Stimulated activated CD8-positive, alpha-beta memory T cell treated with anti-CD3 and anti-CD28 coated beads, Interleukin-7, amount 100 ng/mL, for 1 hour (primary cell): ENCODE measurements at regions not wholly inside any gene's neighbourhood (a gene's known extent, or its start where the extent isn't known, plus 50 kb on each side); places are given as distances from the start of the nearest gene placed in this dataset.

Experiments
- DNase-seq, 2 donors: peaks; one replicate each; pipeline ENCODE4 v3.0.0-alpha.2; 2020; ENCODE audit warnings: low read depth in 2 of 2

DNA sequence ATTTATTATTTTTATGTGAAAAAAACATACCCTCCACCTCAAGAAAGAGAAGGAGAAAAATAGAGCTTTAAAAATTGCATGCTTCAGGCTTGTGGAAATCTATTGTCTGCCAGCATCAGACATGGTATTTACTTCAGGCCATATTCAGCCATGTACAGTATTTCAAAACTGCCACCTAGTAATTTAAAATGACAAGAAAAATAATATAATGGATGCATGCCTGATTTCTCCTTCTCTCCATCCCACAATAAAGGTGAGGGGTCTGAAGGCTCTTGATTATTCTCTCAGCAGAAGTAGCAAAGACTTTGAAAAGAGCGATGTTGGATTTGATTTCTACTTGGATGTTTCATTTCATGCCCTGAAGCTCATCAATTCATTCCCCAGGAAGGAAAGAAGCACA, 250.7 kb downstream of the TBC1D4 start:
- DNase-seq: no peak

DNA sequence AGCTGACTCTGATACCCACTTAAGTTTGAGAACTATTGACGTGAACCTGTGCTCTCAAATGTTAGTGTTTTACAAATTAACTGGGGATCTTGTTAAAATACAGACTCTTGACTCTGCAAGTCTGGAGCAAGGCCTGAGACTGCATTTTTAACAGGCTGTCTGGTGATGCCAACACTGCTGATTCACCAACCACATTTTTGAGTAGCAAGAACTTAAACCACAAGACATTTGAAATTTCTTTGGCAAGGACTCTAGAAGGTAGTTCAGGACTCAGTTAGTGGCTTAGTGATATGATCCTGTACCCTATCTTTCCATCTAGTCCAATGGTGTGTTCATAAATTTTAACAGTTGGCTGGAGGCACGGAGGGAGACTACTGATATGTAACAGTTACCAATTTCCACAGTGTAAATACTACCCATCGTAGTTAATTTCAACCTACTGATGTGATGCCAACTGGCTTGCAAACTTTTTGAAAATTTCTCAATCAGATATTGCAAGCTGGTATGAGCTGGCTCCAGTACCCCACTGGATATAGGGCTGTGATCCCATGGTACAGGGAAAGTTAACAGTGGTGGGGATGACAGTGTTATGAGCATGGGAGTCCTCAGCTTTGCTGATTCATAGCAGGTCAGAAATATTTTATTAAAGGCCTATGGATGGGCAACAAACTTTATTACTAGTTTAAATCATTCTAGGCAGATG, 255.1 kb downstream of the TBC1D4 start:
- no peak for DNase-seq

DNA sequence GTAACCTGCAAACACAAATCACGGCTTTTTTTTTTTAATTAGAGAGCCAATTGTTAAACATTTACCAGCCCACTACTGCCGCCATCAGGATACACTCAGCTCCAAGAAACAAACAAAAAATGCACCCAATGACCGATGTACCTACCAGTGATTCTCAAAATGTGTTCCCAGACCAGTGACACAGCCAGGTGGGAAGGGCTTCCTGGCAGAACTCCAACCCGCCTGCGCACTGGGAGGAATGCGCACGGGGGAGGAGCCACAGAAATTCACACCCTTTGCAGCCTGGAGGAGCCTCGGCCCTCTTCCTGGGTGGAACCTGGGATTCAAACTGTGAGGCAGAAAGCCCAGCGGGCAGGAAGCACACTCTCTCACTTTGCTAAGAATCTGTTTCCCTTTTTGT, 255.9 kb downstream of the TBC1D4 start:
- DNase-seq: no peak

DNA sequence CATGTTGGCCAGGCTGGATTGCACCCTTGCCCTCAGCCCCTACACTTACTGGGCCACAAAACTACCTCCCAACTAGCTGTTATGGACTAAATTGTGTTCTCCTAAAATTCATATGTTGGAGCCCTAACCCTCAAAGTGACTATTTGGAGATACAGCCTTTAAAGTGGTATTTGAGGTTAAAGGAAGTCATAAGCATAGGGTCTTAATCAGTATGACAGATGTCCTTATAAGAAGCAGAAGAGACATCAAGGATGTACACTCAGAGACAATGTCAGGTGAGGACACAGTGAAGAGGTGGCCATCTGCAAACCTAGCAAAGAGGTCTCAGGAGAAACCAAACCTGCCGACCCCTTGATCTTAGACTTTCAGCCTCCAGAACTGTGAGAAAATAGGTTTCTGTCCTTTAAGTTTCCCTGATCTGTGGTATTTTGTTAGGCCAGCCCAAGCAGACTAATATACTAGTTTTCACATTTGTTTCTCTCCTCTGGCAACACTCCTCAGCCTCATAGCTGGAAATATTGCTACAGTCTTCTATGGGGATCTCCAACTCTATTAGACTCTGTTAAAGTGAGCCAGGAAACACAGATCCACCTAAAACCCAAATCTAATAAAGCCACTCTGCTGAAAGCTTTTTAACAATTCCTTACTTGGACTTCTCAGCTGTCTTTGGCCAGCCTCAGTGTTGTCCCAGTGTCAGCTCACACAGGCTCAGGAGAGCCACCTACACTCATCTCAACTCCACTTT, 256.5 kb downstream of the TBC1D4 start:
- DNase-seq: no peak

DNA sequence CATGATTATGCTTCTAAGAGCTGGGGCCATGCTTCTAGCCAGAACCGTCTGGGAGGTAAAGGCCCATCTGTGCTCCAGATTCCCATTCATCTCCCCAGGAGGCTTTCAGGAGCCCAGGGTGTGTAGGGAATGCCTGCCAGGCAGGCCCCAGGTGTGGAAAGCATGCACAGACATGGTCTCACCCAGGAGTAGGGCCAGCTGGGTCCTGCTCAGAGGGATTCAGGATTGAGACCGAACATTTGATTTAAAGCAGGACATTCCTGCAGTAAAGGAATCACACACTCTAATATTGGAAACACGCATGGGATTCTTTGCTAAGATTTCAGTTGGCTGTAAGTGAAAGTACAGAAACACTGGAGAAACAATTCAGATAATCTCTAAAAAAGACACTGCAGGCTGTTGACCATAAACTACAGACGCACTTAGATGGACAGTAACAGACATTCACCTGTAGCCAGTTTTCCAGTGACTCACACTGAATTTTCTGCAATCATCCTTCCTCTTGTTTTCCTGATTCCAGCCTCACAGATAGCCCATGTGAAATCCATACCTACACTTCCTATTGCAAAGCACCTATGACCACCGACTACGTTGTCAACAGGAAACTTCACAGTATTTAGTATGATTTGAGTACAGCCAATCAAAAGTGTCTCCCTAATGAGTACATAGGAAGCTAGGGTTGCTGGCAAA, 257.8 kb downstream of the TBC1D4 start:
- no peak for DNase-seq

DNA sequence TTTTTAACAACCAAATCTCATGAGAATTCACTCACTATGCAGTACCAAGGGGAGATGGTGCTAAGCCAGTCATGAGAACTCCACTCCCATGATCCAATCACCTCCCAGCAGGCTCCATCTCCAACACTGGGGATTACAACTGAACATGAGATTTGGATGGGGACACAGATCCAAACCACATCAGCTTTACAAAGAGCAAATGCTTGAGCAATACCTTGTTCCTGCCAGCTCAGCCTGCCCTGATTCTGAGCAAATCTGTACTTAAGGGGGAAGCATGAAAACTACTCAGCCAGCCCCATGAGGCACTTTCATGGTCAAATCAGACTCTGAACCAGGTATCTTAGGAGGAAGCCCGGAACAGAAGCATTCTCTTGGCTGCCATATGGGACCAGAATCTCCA, 259.9 kb downstream of the TBC1D4 start:
- no peak for DNase-seq

DNA sequence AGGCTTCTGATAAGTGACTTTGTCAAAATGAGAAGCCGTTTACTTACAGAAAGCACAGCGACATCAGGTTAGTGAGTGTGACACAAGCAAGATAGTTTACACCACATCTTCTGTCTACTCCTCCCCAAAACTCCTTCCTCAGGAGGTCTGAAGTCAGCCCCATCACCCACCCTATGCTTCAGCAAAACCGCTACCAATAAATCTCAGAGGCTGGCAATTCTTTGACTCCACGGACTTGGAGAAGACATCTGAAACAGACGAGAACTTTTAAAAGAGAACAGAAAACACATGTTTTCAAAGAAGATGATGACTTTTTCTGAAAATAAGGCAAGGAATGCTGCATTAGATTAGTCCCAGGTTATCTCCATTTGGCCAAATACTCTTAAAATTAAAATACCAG, 261.1 kb downstream of the TBC1D4 start:
- no peak for DNase-seq

DNA sequence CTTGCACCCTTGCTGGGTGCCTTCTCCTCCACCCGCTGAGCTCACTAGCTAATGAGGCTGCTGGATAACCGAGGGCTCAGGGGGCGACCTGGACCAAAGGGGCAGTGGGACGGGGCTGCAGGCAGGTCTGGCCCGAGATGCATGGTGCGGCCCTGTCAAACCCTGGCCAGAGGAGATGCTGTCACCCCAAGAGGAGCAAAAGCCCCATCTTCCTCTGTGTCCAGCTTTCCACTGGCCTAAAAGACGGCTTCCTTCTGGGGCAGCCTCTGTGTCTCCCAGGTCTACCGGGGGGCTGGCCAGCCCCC, 261.8 kb downstream of the TBC1D4 start:
- DNase-seq: no peak

DNA sequence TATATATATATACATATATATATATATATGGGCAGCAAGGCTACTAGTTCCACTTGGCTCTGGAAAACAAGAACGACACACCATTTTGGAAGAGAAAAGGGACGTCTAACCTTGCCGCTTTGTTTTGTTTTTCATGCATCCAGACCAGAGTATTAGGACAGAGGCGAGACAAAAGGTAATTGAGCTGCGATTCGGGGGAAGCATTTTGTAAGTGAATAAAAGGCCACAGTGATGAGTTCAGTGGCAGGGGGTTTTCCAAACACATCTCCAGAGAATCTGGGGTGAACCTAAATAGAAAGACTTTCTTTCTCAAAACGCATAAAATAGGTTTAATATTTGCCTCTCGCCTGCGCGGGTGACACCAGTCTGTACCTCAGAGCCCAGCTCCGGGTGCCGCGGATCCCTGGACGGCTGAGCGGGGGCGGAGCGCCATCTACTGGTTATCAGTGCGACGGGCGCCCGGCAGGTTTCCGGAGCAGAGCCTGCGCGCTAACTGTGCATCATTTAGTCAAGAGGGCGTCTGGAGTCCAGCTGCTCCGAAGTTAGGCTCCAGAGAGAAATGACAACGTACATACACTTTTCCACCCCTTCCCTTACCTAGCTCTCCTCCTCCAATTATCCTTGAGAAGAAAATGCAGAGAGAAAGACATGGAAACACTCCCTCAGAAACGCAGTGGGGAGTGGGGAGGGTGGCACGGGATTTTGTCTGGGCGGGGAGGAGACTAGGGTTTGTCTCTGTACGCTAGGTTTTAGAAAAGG, 262.3 kb downstream of the TBC1D4 start:
- peak; percentile 64 to 77 for DNase-seq

DNA sequence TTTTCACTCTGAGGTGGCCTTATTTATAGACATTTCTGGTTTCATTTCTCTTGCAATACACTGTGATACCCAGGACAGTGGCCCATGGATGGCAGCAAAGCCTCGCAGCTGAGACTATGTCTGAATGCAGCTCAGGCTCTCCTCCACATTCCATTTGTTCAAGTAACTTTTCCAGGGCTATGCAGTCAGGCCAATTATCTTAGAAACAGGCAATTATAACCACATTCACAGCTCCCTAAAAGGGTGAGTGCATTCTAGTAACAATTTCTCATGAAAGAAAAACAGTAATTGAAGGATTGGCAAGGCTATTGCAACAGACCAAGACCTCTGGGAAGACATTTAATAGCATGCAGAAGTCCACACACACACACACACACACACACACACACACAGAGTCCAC, 264.0 kb downstream of the TBC1D4 start:
- no peak for DNase-seq

DNA sequence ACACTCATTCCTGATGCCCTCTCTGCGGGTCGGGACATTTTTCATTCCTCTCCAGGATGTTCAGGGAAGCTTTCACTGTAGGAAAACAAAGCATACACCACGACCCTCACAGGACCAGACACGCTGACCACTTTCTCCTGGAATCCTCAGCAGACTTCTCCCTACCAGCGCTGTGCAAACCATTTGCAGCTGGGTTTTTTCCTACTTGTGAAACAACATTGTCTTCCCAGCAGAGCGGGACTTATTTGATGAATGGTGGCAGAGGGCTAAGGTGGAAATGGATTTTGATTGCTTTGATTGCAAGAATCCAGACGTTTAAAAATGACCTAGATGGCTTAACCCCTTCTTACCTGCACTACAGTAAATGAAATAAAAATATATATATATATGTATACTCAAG, 265.9 kb downstream of the TBC1D4 start:
- no peak for DNase-seq

DNA sequence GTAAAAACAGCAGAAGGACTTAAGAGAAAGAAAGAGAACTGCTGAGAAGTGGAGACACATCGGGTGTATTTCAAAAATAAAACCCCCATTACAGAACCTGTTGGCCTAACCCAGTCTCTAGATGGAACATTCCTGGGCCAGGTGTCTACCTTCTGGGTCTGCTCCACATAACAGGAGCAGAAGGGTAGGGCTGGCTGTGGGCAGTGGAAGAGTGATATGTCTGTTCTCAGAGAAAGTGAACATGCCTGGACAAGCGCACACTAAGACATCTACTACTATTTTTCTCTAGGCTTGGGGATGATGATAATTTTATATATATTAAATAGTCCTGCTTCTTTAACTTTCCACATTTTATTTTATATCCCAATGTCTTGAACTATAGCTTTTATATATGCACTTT, 267.1 kb downstream of the TBC1D4 start:
- DNase-seq: no peak

DNA sequence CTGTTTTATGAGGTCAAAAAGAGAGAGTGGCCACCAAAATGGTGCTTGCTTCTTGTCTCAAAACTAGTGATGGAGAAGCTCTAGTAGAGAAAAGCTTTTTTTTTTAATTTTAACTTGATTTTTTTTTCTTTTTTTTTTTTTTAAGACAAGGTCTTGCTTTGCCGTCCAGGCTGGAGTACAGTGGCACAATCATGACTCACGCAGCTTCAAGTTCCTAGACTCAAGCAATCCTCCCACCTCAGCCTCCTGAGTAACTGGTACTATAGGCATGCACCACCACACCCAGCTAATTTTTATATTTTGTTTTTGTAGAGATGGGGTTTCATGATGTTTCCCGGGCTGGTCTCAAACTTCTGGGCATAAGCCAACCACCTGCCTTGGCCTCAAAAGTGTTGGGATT, 279.0 kb downstream of the TBC1D4 start:
- DNase-seq: no peak

DNA sequence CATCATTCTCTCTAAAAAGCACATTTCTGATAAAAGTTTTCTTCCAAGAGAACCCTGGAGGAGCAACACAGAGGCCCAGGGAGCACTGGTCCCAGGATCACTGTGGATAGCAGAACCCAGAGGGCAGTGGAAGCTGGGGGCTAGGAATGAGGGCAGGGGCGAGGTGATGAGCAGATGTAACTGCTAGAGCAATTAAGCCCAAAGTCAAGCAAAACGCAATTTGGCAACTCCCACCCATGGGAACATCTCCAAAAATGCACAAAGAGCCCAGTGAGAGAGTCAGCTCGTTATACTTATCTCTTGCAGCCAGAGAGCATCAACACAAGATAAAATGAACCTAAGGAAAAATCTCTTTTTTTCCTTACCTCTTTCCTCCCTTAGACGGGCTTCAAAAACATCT, 284.2 kb downstream of the TBC1D4 start:
- DNase-seq: no peak

DNA sequence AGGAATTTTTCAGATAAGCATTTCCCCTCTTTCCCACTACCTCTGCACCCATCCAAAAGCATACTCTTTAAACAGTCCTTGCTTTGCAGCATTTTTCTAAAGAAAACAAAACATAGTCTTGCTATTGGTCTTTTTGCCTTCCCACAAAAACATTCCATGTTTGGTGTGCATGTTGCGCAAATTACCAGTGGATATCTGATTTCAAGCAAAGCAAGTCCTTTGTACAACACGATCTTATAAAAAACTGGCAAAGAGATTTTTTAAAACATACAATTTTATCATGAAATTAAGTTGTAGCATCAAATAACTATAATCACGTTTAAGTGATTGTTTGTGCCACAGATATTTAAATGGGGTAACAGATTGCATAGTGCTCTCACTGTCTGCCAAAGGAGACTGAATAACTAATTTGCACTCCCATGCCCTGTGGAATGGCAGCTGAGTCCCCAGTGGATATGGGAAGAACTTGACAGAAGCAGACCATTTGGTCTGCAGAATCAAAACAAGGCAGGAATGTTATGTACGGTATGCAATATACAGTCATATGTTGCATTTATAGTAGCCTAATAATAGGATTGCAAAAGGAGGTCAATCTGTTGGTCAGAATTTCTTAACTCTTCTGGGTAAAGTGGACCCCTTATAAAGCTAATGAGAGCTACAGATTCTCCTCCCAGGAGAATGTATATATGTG, 285.7 kb downstream of the TBC1D4 start:
- no peak for DNase-seq

DNA sequence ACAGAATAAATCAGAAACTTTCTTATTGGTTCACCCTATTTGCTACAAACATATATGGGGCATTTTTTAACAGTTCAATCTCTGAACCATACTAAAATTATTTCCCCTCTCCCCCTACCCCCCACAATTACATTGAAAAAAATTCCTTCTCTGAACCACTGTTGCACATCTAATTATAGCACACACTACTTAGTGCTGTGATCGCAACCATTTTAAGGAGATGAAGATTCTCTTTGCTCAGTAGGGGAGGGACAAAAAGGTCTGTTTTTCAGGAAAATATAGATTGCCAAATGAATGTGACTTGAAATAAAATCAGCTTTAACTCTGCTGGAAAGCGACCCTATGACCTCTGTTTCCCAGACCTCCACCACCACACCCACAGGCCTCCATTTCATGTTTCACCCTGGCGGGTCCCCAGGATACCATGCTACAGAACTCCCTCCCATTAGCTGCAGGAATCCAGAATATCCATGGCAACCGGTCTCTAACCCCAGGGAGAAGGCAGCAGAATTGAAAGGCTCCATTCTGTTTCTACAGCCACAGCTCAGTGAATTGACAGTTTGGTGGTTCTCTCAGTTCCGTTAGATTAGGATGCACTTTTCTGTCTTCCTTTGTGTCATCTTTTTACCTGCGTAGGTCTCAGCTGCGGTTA, 286.3 kb downstream of the TBC1D4 start:
- DNase-seq: no peak

DNA sequence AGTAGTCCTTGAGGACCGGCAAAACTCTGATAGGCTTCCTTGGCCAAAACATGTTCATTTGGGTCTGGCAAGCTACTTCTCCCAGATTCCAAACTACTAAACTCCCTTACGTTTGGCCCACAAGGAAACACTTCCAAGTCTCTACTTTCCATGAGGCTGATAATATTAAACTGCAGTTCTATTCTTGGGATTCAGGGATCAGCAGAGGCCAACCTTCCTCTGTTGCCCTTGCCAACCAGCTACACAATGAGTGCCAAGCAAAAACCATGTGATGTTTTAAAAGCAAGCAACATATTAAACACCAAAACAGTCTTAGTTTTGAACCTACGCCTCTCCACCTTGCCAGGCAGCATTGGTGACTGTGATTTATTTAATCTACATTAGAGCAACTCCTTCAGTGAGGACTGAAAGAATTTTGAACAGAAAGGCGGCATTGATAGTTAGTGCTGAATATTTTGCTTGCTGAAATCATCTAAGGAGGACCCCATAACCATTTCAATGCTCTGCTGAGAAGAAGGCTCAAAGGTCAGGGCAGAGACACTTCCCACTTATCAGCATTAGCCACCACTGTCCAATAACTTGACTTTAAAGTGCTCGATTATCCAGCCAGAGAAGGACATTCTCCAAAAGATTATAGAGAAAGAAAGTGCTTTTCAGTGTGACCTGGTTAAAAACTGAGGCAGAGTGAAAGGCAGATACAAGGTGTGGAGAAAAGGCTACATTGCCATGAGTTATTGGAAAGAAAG, 287.1 kb downstream of the TBC1D4 start:
- no peak for DNase-seq

DNA sequence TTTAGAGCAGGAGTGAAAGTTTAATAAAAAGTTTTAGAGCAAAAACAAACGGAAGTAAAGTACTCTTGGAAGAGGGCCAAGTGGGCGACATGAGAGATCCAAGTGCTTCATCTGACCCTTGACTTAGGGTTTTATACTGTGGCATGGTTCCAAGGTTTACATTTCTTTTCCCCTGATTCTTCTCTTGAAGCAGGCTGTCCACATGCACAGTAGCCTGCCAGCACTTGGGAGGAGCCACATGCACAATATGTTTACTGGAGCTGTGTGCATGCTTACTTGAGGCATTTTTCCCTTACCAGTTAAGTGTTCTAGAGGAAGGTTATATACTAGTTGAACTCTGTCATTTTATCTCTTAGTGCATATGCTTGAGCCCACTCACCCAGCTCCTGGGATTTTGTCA, 295.6 kb downstream of the TBC1D4 start:
- DNase-seq: no peak

DNA sequence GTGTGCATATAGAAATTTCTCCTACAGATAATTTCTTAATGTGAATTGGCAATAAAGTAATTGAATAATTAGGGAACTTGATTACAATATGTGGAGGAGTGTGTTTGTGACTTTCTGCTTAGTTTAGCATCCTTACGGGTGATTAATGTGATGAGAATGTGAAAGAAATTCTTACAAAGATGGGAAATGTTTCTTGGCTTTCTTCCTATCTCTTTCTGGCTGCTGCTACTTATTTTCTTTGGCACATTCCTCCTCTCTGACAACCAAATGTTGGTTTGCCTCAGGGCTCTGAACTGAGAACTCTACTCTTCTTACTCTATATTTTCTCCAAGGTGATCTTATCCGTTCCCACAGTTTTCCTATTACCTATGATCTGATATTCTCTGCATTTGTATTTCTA, 300.1 kb downstream of the TBC1D4 start:
- no peak for DNase-seq

DNA sequence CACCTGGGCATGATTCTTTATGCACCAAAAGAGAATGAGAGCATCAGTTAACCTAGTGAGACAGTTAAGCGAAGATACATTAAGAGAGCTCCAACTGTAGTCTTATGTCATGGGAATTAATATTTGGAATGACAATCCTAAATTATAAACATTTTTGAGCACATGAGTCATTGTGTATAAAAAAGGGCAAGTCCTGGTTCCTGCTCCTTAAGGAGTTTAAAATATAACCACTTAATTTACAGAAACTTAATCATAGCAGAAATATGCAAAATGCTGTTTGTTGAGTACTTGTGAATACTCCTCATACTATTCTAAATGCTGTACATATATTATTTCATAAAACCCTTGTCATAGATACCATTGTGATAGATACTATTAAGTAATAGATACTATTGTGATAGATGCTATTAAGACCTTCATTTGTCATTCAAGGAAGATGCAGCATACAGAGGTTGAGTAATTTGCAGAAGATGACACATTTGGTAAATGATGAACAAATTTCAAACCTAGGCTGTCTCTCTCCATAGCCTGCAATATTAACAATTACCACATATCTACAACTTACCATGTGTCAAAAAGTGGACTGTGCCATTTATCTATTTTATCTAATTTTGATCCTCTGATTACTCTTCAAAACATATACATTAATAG, 301.0 kb downstream of the TBC1D4 start:
- DNase-seq: no peak
